HG03045 (cell line): ENCODE measurements at regions not wholly inside any gene's neighbourhood (a gene's known extent, or its start where the extent isn't known, plus 50 kb on each side); places are given as distances from the start of the nearest gene placed in this dataset.
A peak's percentile ranks its signal among the peaks of the same experiment; 100 is the strongest.
"Not testable (repeated sequence)": the region's sequence is repeated elsewhere in the genome, so short reads cannot be mapped to it uniquely, and the experiment has no call there.

ENCODE experiments used
- ATAC-seq: cut with Tn5 transposase; IDR thresholded peaks from one replicate; pipeline ENCODE4 v1.9.1; 2021; ENCODE audit warnings: mild to moderate bottlenecking, moderate library complexity; ENCODE audit not compliant: unreplicated experiment

- not testable (repeated sequence) for ATAC-seq
Observed at GRCh38 chr20:30164389-30164788, 1093.1 kb upstream of the DEFB115 start.

- ATAC-seq = no peak
Observed at GRCh38 chr20:30167540-30167939, 1089.9 kb upstream of the DEFB115 start.

GRCh38 chr20:30168025-30168799 lies 1089.3 kb upstream of the DEFB115 start:
- no peak for ATAC-seq

- no peak for ATAC-seq
Observed at GRCh38 chr20:30168800-30169138, 1088.7 kb upstream of the DEFB115 start.

- no peak for ATAC-seq
Observed at GRCh38 chr20:30175681-30176080, 1081.8 kb upstream of the DEFB115 start.

- ATAC-seq = not testable (repeated sequence)
Observed at GRCh38 chr20:30183124-30183523, 1074.3 kb upstream of the DEFB115 start.

GRCh38 chr20:30191785-30192184 lies 1065.7 kb upstream of the DEFB115 start:
- ATAC-seq = not testable (repeated sequence)

- ATAC-seq = not testable (repeated sequence)
Observed at GRCh38 chr20:30234477-30234876, 1023.0 kb upstream of the DEFB115 start.

GRCh38 chr20:30275073-30275472 lies 982.4 kb upstream of the DEFB115 start:
- ATAC-seq = not testable (repeated sequence)

GRCh38 chr20:30281584-30282197 lies 975.8 kb upstream of the DEFB115 start:
- ATAC-seq = no peak

GRCh38 chr20:30283476-30284280 lies 973.8 kb upstream of the DEFB115 start:
- peak; percentile 55 for ATAC-seq

GRCh38 chr20:30284281-30284905 lies 973.1 kb upstream of the DEFB115 start:
- ATAC-seq = no peak

- no peak for ATAC-seq
Observed at GRCh38 chr20:30285677-30286076, 971.8 kb upstream of the DEFB115 start.

- ATAC-seq = no peak
Observed at GRCh38 chr20:30286157-30286556, 971.3 kb upstream of the DEFB115 start.

GRCh38 chr20:30287459-30287858 lies 970.0 kb upstream of the DEFB115 start:
- ATAC-seq = not testable (repeated sequence)

- no peak for ATAC-seq
Observed at GRCh38 chr20:30288346-30288745, 969.1 kb upstream of the DEFB115 start.

GRCh38 chr20:30289049-30289448 lies 968.4 kb upstream of the DEFB115 start:
- ATAC-seq = not testable (repeated sequence)

GRCh38 chr20:30289711-30290141 lies 967.7 kb upstream of the DEFB115 start:
- ATAC-seq = not testable (repeated sequence)

GRCh38 chr20:30290361-30291063 lies 967.0 kb upstream of the DEFB115 start:
- ATAC-seq = peak; percentile 67

GRCh38 chr20:30291064-30291379 lies 966.4 kb upstream of the DEFB115 start:
- not testable (repeated sequence) for ATAC-seq

- not testable (repeated sequence) for ATAC-seq
Observed at GRCh38 chr20:30291686-30292085, 965.8 kb upstream of the DEFB115 start.
